22Rv1 (cell line): ENCODE measurements at regions not wholly inside any gene's neighbourhood (a gene's known extent, or its start where the extent isn't known, plus 50 kb on each side); places are given as distances from the start of the nearest gene placed in this dataset.

ENCODE experiments used
- CTCF ChIP-seq: fragments of 450-650 bp; IDR thresholded peaks from 2 replicates; pipeline ENCODE4 v1.5.1; 2017; ENCODE audit warnings: mild to moderate bottlenecking
- ZFX ChIP-seq: fragments of 450-650 bp; IDR thresholded peaks from 2 replicates; pipeline ENCODE4 v1.6.1; 2017; ENCODE audit warnings: antibody characterized with exemption, borderline replicate concordance

GRCh38 chr11:42494459-42494858 is 817.3 kb upstream of the API5 start:
- TF ChIP-seq CTCF = no peak
- TF ChIP-seq ZFX = no peak
